HepG2 (cell line): ENCODE measurements at regions not wholly inside any gene's neighbourhood (a gene's known extent, or its start where the extent isn't known, plus 50 kb on each side); places are given as distances from the start of the nearest gene placed in this dataset.

Source experiments
- ATAC-seq: fragments of 200-7000 bp; cut with Tn5 transposase; 3 replicates; pipeline ENCODE4 v1.9.1; 2020; ENCODE audit warnings: mild to moderate bottlenecking, moderate library complexity
- BruUV-seq: library from RNA; stranded (reverse); fragments of 400-500 nt; replicated peaks from 2 replicates; lab custom pipeline; 2021; lab: Mats Ljungman, UMichigan
- CTCF ChIA-PET: fragments of 300-600 bp; formaldehyde crosslinking; extraction: SDS; loops from one replicate; lab custom pipeline; 2021; ENCODE audit warnings: low total read pairs, inconsistent platforms, low intra/inter-chr PET ratio; lab: Yijun Ruan, JAX
- POLR2A ChIA-PET: fragments of 350-600 bp; sonication (Branson Sonifier 250); formaldehyde crosslinking; loops from one replicate; lab custom pipeline; 2020; ENCODE audit warnings: antibody characterized with exemption, inconsistent platforms; lab: Yijun Ruan, JAX
- DNase-seq: peaks from one replicate; pipeline ENCODE4 v3.0.0-alpha.2; 2015; ENCODE audit warnings: low spot score
- FAIRE-seq: peaks from 3 replicates; lab custom pipeline; 2011; peaks lifted over from hg19 to GRCh38; lab: Jason Lieb, UNC
- H2AFZ ChIP-seq: one replicate; pipeline ENCODE4 v1.6.1; 2011; ENCODE audit warnings: low read length, inconsistent platforms
- H3K27ac ChIP-seq: fragments of 300-600 bp; 3 replicates; pipeline ENCODE4 v1.8.0; 2011; ENCODE audit warnings: mixed run types, mild to moderate bottlenecking, mixed read lengths, low read length, inconsistent platforms; ENCODE audit not compliant: insufficient read depth; ENCODE audit errors: extremely low read length
- H3K27me3 ChIP-seq, 2 experiments: fragments of 200-600 bp in 1 of 2; 2 replicates in 1 of 2; 3 replicates in 1 of 2; pipeline versions ENCODE4 v1.6.0 to v1.8.0; 2011; ENCODE audit warnings: low read length in 2 of 2, mild to moderate bottlenecking in 2 of 2, moderate library complexity in 2 of 2, inconsistent platforms in 1 of 2; ENCODE audit not compliant: insufficient read depth in 2 of 2, control insufficient read depth in 1 of 2
- H3K36me3 ChIP-seq, 2 experiments: fragments of 200-600 bp in 1 of 2; replicated peaks in 1 of 2; 2 replicates in 1 of 2; 3 replicates in 1 of 2; pipeline versions ENCODE4 v1.5.1 to v1.8.0; 2011; ENCODE audit warnings: low read length in 2 of 2, inconsistent platforms in 1 of 2; ENCODE audit not compliant: insufficient read depth in 2 of 2, control insufficient read depth in 1 of 2
- H3K4me1 ChIP-seq: 2 replicates; pipeline ENCODE4 v1.5.1; 2012; ENCODE audit warnings: low read length, inconsistent platforms; ENCODE audit not compliant: insufficient read depth
- H3K4me2 ChIP-seq: 2 replicates; pipeline ENCODE4 v1.6.0; 2011; ENCODE audit warnings: low read depth, low read length, inconsistent platforms
- H3K4me3 ChIP-seq, 3 experiments: fragments of 200-600 bp in 1 of 3; sonication (generic), shearing (Covaris generic) in 1 of 3; replicated peaks in 1 of 3; 2 replicates each; pipeline ENCODE4 v1.5.1; 2011 to 2016; ENCODE audit warnings: low read length in 3 of 3, inconsistent platforms in 2 of 3, low read depth in 2 of 3, mild to moderate bottlenecking in 2 of 3, control low read depth in 1 of 3, mixed read lengths in 1 of 3; ENCODE audit not compliant: insufficient read depth in 1 of 3
- H3K79me2 ChIP-seq: one replicate; pipeline ENCODE4 v1.6.1; 2011; ENCODE audit warnings: low read length, inconsistent platforms; ENCODE audit not compliant: insufficient read depth
- H3K9ac ChIP-seq: 2 replicates; pipeline ENCODE4 v1.6.0; 2011; ENCODE audit warnings: mild to moderate bottlenecking, low read depth, low read length, inconsistent platforms; ENCODE audit not compliant: insufficient read depth
- H3K9me3 ChIP-seq: 2 replicates; pipeline ENCODE4 v1.5.1; 2012; ENCODE audit warnings: mild to moderate bottlenecking, low read length
- H4K20me1 ChIP-seq: 2 replicates; pipeline ENCODE4 v1.6.0; 2011; ENCODE audit warnings: inconsistent platforms, mild to moderate bottlenecking, low read length, moderate library complexity; ENCODE audit not compliant: insufficient read depth
- BORCS8-MEF2B ChIP-seq: sonication (generic); formaldehyde crosslinking; IDR thresholded peaks from 2 replicates; pipeline ENCODE4 v1.8.0; 2022; ENCODE audit warnings: mild to moderate bottlenecking, missing genetic modification reagents
- CBX2 ChIP-seq, 2 experiments: fragments of 200-600 bp in 1 of 2; sonication (generic); formaldehyde crosslinking in 1 of 2; IDR thresholded peaks; 2 replicates each; pipeline versions ENCODE4 v1.7.0 to v1.8.1; 2018 to 2022; ENCODE audit warnings: low read depth in 2 of 2, low read length in 1 of 2, mild to moderate bottlenecking in 1 of 2, missing genetic modification reagents in 1 of 2
- HDAC2 ChIP-seq: sonication (generic); formaldehyde crosslinking; IDR thresholded peaks from 2 replicates; pipeline ENCODE4 v1.4.0; 2020; ENCODE audit warnings: missing genetic modification reagents
- HNF4A ChIP-seq: sonication (generic); formaldehyde crosslinking; IDR thresholded peaks from 2 replicates; pipeline ENCODE4 v1.4.0; 2020; ENCODE audit warnings: missing genetic modification reagents
- HOXA5 ChIP-seq: sonication (generic); formaldehyde crosslinking; IDR thresholded peaks from 2 replicates; pipeline ENCODE4 v1.4.0; 2020; ENCODE audit warnings: missing genetic modification reagents
- MAZ ChIP-seq, 2 experiments: sonication (generic) in 1 of 2; formaldehyde crosslinking in 1 of 2; IDR thresholded peaks; 2 replicates each; pipeline versions ENCODE4 v1.5.0 to v1.6.1; 2012 to 2020; ENCODE audit warnings: low read depth in 2 of 2, mild to moderate bottlenecking in 2 of 2, borderline replicate concordance in 1 of 2, improper control_type of control experiment in 1 of 2, low read length in 1 of 2, missing genetic modification reagents in 1 of 2, moderate library complexity in 1 of 2
- NCOA1 ChIP-seq: sonication (generic); formaldehyde crosslinking; IDR thresholded peaks from 2 replicates; pipeline ENCODE4 v1.9.0; 2021; ENCODE audit warnings: missing genetic modification reagents
- NFE2 ChIP-seq: sonication (generic); formaldehyde crosslinking; IDR thresholded peaks from 2 replicates; pipeline ENCODE4 v1.4.0; 2020; ENCODE audit warnings: missing genetic modification reagents
- POLR2A ChIP-seq, 2 experiments: IDR thresholded peaks; 2 replicates each; pipeline ENCODE4 v1.6.1; 2011; ENCODE audit warnings: low read depth in 2 of 2, low read length in 2 of 2, mild to moderate bottlenecking in 1 of 2, moderate library complexity in 1 of 2; ENCODE audit not compliant: insufficient read depth in 1 of 2
- RAD21 ChIP-seq: fragments of 450-650 bp; formaldehyde crosslinking; IDR thresholded peaks from 2 replicates; pipeline ENCODE4 v1.5.0; 2020; ENCODE audit warnings: mild to moderate bottlenecking
- SIX4 ChIP-seq: sonication (generic); formaldehyde crosslinking; IDR thresholded peaks from 2 replicates; pipeline ENCODE4 v1.4.0; 2020; ENCODE audit warnings: missing genetic modification reagents
- SMARCE1 ChIP-seq: fragments of 450-650 bp; IDR thresholded peaks from 2 replicates; pipeline ENCODE4 v1.6.1; 2017; ENCODE audit warnings: borderline replicate concordance
- ZNF326 ChIP-seq: sonication (generic); formaldehyde crosslinking; IDR thresholded peaks from 2 replicates; pipeline ENCODE4 v1.4.0; 2020; ENCODE audit warnings: missing genetic modification reagents, borderline replicate concordance
- ZNF34 ChIP-seq: sonication (generic); formaldehyde crosslinking; IDR thresholded peaks from 2 replicates; pipeline ENCODE4 v1.4.0; 2020; ENCODE audit warnings: mild to moderate bottlenecking, missing genetic modification reagents, borderline replicate concordance
- ZNF670 ChIP-seq: sonication (generic); formaldehyde crosslinking; IDR thresholded peaks from 2 replicates; pipeline ENCODE4 v1.8.0; 2022; ENCODE audit warnings: mild to moderate bottlenecking, missing genetic modification reagents, borderline replicate concordance
- ZNF788 ChIP-seq: sonication (generic); formaldehyde crosslinking; IDR thresholded peaks from 2 replicates; pipeline ENCODE4 v1.5.0; 2020; ENCODE audit warnings: mild to moderate bottlenecking, missing genetic modification reagents, borderline replicate concordance
- ZNF850 ChIP-seq: sonication (generic); formaldehyde crosslinking; conservative IDR thresholded peaks from 2 replicates; pipeline ENCODE4 v1.9.0; 2021; ENCODE audit warnings: mild to moderate bottlenecking, missing genetic modification reagents
- WGBS: methylation state at CpG from one replicate; pipeline ENCODE4 v1.1.6; 2017; ENCODE audit warnings: low lambda C conversion rate; 5-methylcytosine and 5-hydroxymethylcytosine counted together
- in situ Hi-C: cut with HindIII; loops from 2 replicates; pipeline ENCODE4 v1.10.0; 2017; ENCODE audit warnings: low pct_unique_long_range_greater_than_20kb; ENCODE audit not compliant: extremely low pct_ligation_motif_present
- intact Hi-C: fragments of 100-400 bp; cut with micrococcal nuclease; formaldehyde crosslinking; loops from one replicate; pipeline ENCODE4 v1.10.0; 2022; ENCODE audit not compliant: unreplicated experiment
- TF ChIP-seq, protein P1 (sequence below): sonication (generic); formaldehyde crosslinking; IDR thresholded peaks from 2 replicates; pipeline ENCODE4 v1.4.0; 2020; ENCODE audit warnings: low read depth, mild to moderate bottlenecking, missing genetic modification reagents

DNA sequence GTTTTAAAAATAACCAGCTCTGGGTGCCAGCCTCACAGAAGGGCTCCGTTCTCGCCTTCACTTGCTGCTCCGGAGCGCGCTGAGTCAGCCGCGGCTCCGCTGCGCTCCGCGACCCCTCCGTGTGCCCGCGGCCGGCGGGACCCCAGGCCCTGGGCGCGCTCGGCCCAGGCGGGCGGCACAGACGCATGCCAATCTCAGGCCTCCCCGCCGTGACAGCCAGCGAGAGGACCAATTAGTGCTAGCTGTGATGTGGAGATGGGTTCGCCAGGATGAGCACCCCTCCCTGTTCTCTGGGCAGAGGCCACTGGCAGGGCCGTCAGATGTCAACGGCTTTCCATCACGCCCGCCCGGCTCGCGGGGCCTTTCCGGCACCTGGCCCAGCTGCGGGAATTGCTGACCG, 293.8 kb downstream of the SPATA17 start (continued):
- TF ChIP-seq SIX4 (CRISPR knock-in tag) (no peak), HDAC2 (CRISPR knock-in tag) (no peak)

DNA sequence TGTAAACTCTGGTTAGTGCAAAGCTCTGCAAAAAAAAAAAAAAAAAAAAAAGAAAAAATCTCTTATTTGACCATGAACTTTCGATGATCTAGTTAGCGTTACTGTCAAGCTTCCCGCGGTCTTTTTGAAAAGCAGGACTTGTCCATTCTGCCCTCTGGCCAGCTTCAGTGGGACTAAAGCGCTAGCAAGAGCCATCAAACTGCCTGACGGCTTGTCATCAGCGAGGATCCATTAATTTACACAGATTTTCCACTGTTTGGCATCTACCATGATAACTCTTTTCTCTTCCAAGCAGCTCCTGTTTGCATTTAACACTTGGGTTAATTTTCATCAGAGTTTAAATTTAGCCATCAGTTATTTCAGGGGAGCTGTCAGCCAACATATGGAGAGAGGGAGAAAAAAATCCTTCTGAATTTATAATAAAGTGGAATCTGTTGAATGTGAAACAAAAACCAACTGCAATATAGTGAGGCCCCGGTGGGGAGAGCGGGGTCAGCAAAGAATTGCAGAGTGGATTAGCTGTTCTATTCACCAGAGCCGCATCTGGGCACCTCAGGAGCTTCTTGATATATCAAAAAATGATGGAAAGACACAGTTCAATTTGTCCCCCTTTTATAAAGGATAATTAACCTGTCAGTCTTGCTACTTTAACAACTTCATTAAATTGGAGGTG, 298.2 kb downstream of the SPATA17 start:
- CTCF ChIA-PET = no interaction called here
- Histone ChIP-seq H3K9ac (no peak overlapping the region), H3K36me3 (no peaks in the 10 kb centered on the region), H2AFZ (no peak overlapping the region), H4K20me1 (no peaks in the 10 kb centered on the region), H3K79me2 (no peaks in the 10 kb centered on the region), H3K9me3 (no peaks in the 10 kb centered on the region), H3K4me2 (no peak overlapping the region), H3K27me3 (peaks cover 0 to 4% of the 10 kb centered on the region in 2 experiments; a peak in 1 of 5 replicates), H3K27ac (no peak overlapping the region), H3K4me3 (no peak overlapping the region), H3K4me1 (no peaks in the 10 kb centered on the region)
- POLR2A ChIA-PET = no interaction called here
- TF ChIP-seq HDAC2 (CRISPR knock-in tag) = no peak
- BruUV-seq = no TSS peak
- intact Hi-C loops = no loop called here
- no peak for ATAC-seq
- no peak for FAIRE-seq
- WGBS = 3% methylated on average over 10 of the region's 10 CpGs
- in situ Hi-C loops = no loop called here
- no peak for DNase-seq

DNA sequence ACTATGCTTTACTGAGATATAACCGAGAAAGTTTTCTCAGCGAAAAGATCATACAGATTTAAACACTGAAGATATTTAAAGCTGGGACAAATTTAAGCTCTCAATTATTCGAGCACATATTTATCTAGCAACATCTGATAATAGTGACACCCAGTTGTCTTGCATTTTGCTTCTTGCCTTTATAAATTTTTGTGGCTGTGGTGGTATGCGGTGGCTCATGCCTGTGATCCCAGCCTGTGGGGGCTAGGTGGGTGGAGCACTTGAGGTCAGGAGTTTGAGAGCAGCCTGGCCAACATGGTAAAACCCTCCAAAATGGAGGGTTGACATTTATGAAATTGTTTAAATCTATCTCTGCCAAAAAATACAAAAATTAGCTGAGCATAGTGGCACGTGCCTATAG, 312.2 kb downstream of the SPATA17 start:
- no peaks in the 10 kb centered on the region for H3K79me2 ChIP-seq
- no peak for DNase-seq
- no peak for FAIRE-seq
- H3K4me3 ChIP-seq = no peak overlapping the region
- no peak for ATAC-seq
- 11% methylated on average over 5 of the region's 5 CpGs for WGBS
- H2AFZ ChIP-seq = no peak overlapping the region
- in situ Hi-C loops (no loop called here), intact Hi-C loops (no loop called here)
- H3K4me2 ChIP-seq = no peak overlapping the region
- H3K9ac ChIP-seq = no peak overlapping the region
- no peaks in the 10 kb centered on the region for H3K36me3 ChIP-seq
- no peaks in the 10 kb centered on the region for H3K9me3 ChIP-seq
- ChIA-PET CTCF (no interaction called here), POLR2A (no interaction called here)
- no TSS peak for BruUV-seq
- no peak for TF ChIP-seq ZNF788 (CRISPR knock-in tag)
- TF ChIP-seq, protein P1, sequence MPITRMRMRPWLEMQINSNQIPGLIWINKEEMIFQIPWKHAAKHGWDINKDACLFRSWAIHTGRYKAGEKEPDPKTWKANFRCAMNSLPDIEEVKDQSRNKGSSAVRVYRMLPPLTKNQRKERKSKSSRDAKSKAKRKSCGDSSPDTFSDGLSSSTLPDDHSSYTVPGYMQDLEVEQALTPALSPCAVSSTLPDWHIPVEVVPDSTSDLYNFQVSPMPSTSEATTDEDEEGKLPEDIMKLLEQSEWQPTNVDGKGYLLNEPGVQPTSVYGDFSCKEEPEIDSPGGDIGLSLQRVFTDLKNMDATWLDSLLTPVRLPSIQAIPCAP = no peak
- no peak for TF ChIP-seq HNF4A (CRISPR knock-in tag)
- no peak for TF ChIP-seq MAZ (IDR thresholded peaks at IDR 0.05; ENCODE audit: borderline replicate concordance, low read depth, low read length)
- no peak for TF ChIP-seq MAZ (CRISPR knock-in tag; IDR thresholded peaks at IDR 0.05; ENCODE audit: low read depth)
- no peak for TF ChIP-seq CBX2 (IDR thresholded peaks at IDR 0.05; ENCODE audit: low read depth, low read length)
- no peak for TF ChIP-seq CBX2 (CRISPR knock-in tag; IDR thresholded peaks at IDR 0.05; ENCODE audit: low read depth)
- no peak for TF ChIP-seq BORCS8-MEF2B
- no peak for TF ChIP-seq RAD21 (CRISPR knock-in tag)
- no peak for TF ChIP-seq ZNF670 (CRISPR knock-in tag)
- TF ChIP-seq HOXA5 (CRISPR knock-in tag) = no peak
- TF ChIP-seq ZNF850 = no peak
- TF ChIP-seq SMARCE1 = no peak
- TF ChIP-seq ZNF326 (CRISPR knock-in tag) = no peak
- no peak for TF ChIP-seq NCOA1 (CRISPR knock-in tag)
- TF ChIP-seq NFE2 (CRISPR knock-in tag) = no peak
- TF ChIP-seq ZNF34 (CRISPR knock-in tag) = no peak
- TF ChIP-seq POLR2A (IDR thresholded peaks at IDR 0.05; ENCODE audit: insufficient read depth in 1 of 2, low read depth in 2 of 2, low read length in 2 of 2) = no peak
- no peaks in the 10 kb centered on the region for H4K20me1 ChIP-seq
- no peaks in the 10 kb centered on the region for H3K27me3 ChIP-seq
- no peak overlapping the region for H3K27ac ChIP-seq
- no peaks in the 10 kb centered on the region for H3K4me1 ChIP-seq
